Renal cortex interstitium (tissue), 11 donors: ENCODE measurements at regions not wholly inside any gene's neighbourhood (a gene's known extent, or its start where the extent isn't known, plus 50 kb on each side); places are given as distances from the start of the nearest gene placed in this dataset.
"Not testable (repeated sequence)": the region's sequence is repeated elsewhere in the genome, so short reads cannot be mapped to it uniquely, and the experiment has no call there.

ENCODE experiments used
- DNase-seq, 11 donors: peaks; one replicate each; pipeline ENCODE4 v3.0.0-alpha.2; 2013; ENCODE audit warnings: low read depth in 9 of 11, low spot score in 4 of 11; ENCODE audit errors: extremely low read depth in 1 of 11

GRCh38 chr13:34719060-34719875, 222.8 kb upstream of the NBEA start:
- DNase-seq = no peak

DNA sequence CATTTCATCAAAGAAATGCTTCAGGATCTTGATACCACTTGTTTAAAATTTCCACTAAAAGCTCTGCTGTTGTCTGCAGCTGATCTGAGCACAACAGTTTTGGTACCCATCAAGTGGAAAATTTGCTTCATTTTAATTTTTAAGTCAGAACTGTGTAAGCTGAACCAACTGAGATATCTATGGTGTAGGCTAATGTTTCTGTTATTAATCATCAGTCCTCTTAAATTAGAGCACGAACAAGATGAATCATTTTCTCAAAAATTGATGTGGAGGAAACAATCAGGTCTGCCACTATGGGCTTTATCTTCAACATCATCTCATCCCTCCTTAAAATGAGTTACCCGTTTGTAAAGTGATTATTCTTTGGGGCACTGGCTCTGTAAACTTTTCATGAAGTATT, 221.5 kb upstream of the NBEA start:
- DNase-seq = no peak

DNA sequence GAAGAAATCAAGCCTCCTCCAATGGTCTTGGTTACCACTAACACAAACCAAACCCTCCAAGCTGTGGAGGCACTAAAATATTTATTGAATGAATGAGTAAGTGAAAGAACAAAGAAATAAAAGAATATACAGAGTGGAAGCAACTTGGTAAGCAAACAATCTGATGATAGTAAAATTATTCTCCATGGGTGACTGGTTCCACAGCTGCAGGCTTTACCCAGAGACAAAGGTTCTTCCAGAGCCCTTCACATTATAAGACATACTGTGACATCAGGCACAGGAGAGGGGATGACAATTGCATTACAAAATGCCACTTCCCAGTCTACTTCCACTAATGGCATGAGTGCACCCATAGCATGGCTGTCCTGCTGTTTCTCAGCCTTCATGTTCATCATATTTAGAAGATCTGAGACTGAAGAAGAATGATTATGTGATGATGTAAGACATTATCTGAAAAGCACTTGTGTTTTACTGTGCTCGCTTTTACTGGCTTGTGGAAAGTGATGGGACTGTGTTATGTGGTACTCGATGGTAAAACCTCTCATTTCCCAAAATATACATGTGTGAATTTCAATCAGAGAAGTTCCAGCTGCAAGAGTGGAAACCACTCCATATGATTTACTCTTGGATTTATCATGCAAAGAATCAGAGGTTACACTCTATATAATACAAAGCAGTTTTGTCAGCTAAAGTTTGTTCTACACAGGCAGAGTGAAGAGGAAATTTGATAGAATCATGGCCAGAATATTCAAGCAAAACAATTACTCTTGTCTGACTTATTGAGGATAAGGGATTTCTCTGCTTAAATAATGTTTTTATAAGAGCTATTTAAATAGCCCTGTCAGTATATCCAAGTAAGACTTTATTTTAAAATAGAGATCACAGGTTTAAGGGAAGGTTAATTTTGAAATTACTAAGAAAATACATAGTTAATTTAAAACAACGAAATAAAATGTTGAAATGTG, 220.2 kb upstream of the NBEA start:
- no peak for DNase-seq

DNA sequence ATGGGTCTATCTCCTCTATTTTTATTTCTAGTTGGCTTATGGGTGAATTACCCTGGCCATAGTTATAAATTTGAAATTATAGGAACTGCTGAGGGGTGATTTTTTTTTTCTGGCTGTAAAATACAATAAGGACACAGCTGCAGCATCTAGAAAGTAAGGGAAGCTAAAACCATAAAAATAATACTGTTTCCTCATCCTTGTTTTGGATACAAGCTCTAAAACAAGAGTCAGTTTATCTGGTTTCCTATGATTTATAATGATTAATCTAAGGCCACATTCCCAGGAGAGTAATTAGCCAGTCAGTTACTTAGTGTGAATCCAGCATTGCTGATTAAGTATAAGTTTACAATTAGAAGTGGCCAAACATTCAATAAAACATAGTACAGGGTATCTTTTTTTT, 219.1 kb upstream of the NBEA start:
- DNase-seq = peak in 2 of 11 donors; percentile 50 to 58

GRCh38 chr13:34730961-34731360, 211.1 kb upstream of the NBEA start:
- no peak for DNase-seq

DNA sequence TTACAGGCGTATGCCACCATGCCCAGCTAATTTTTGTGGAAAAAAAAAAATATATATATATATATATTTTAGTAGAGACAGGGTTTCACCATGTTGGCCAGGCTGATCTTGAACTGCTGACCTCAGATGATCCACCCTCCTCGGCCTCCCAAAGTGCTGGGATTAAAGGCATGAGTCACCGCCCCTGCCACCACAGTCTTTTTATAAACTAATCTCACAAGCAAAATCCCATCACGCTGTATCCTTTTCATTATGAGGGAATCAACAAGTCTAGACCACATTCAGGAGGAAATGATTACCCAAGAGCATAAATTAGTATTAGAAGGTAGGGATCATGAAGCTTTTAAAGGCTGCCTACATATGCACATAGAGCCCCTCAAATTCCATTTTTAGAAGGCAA, 210.6 kb upstream of the NBEA start:
- no peak for DNase-seq

DNA sequence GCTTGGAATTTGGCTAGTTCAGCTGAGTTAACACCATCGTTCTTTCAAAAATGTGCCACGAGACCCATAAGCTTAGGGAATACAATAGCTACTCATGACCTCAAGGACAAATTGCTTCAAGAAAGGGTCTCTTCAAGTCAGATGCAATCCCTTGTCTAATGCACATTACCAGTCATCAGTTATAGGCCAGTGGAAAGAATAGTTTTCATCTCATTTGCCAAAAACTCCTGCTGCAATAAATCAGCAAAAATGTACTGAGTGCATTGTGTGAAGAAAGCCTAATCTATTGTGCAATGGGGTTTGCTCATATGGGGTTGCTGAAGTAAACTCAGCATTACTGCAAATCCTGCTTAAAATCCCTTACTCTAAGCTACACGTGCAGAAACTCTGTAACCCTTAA, 208.3 kb upstream of the NBEA start:
- no peak for DNase-seq

GRCh38 chr13:34734932-34735331, 207.1 kb upstream of the NBEA start:
- DNase-seq = no peak

- peak in 2 of 11 donors; percentile 40 to 50 for DNase-seq
Observed at GRCh38 chr13:34738254-34738992, 203.6 kb upstream of the NBEA start.

- DNase-seq = not testable (repeated sequence)
Observed at GRCh38 chr13:34747056-34747455, 195.0 kb upstream of the NBEA start.

GRCh38 chr13:34747507-34747906, 194.6 kb upstream of the NBEA start:
- DNase-seq = no peak

DNA sequence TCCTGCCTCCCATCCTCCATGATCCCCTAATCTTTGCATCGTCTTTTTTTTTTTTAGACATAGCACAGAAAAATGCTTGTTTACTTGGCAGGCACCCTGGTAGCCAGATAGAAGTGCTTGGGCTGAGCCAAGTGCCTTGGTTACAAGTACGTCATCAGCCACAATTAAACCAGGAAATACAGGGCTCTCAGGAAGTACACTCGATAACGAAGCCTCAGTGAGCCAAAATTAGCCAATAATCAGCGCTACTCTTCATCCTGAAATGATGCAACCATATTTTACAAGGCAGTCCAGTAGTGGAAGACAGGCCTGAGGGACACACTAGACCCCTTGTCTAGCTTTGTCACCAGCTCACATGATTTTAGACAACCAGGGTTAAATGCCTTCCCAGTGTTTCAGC, 194.0 kb upstream of the NBEA start:
- DNase-seq = no peak

- no peak for DNase-seq
Observed at GRCh38 chr13:34748596-34748995, 193.5 kb upstream of the NBEA start.

DNA sequence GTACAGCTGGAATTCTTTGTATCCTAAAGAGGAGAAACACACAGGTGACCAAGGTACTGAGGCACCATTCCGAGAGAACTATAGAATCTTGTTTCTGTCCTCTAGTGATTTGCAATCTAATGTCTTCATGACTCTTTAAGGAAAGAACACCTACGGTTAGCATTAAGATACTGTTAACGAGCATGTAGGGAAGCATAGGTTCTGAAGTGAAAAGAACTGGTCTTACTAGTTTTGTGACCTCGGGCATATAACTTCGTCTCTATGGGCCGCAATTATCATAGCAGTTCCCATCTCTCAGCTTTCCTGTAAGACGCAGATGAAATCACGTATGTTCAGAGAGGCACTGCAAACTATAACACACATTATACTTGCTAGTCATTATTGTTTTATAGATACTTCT, 193.0 kb upstream of the NBEA start:
- DNase-seq = no peak

DNA sequence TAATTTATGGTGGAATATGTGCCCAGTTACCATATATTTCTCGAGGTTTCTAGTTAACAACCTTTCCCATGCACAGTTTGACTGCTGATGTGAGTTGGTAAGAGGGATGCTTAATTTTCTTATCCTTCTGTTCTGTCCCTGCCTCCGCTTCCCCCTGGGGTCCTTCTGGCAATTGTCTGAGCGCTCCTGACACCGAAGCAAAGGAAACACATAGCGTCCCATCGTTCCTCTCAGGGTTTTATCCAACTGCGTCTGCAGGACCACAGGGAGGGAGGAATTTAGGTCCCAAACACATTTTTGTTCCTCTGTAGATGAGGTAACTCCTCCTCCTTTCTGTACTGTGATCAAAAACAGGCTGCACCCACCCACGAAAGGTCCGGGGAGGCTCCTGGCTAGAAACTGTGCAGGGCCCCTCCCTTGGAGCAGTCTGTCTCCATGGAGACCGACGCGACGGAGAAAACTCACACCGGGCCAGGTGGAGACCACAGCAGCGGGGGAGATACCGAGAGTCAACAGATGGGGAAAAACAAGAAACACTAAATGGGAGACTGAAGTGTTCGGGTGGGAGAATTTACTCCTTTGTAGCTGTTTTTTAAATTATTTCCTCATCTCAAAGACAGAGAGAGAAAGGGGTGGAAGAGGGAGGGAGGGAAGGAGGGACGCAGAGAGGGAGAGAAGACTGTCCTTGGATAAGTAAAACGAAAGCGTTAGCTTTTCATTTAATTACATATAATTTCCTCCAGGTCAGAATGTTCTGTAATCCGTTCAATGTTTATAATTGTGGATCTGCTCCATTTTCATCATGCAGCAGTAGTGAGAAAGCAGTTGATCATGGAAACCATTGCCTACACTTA, 191.8 kb upstream of the NBEA start:
- DNase-seq = peak in 5 of 11 donors; percentile 41 to 54 (median 48)

DNA sequence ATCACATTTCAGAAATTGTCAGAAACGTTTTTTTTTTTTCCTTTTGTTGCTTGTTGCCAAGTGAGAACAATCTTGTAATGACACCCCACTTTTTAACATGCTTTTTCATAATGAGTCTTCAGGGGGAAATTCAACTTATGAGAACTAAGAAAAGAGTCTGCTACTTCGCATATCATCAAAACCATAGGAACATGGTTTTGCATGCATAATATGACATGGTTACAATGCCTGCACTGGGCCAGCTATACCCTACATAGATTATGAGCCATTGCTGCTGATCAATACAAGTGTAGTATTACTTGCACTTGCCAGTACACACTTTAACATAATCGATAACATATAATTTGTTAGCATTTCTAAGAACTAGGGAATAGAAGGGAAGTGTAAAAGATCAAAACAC, 191.0 kb upstream of the NBEA start:
- no peak for DNase-seq

- DNase-seq = no peak
Observed at GRCh38 chr13:34751492-34751891, 190.6 kb upstream of the NBEA start.

GRCh38 chr13:34752283-34752960, 189.6 kb upstream of the NBEA start:
- no peak for DNase-seq
